HG03045 (cell line): ENCODE measurements at regions not wholly inside any gene's neighbourhood (a gene's known extent, or its start where the extent isn't known, plus 50 kb on each side); places are given as distances from the start of the nearest gene placed in this dataset.

Source experiments
- ATAC-seq: cut with Tn5 transposase; IDR thresholded peaks from one replicate; pipeline ENCODE4 v1.9.1; 2021; ENCODE audit warnings: mild to moderate bottlenecking, moderate library complexity; ENCODE audit not compliant: unreplicated experiment

DNA sequence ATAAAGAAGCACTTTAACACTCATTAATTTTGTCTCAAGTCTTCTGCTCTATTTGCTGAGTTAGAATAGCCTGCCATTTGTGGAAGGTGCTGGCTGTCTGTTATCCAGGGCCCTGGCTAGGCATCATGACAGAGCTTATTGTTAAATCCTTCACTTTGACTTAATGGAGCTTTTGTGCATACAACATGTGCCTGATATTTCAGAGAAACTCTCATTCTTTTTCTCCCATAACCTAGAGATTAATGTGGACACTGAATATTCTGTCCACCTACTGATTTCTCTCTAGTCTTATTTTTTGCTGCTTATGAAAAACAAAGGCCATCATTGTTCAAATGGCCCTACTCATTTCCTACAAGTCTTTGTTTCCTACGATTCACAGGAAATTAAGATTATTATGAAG lies 383.1 kb upstream of the HTR2A start:
- no peak for ATAC-seq

GRCh38 chr13:47277774-47278173 lies 380.9 kb upstream of the HTR2A start:
- no peak for ATAC-seq

DNA sequence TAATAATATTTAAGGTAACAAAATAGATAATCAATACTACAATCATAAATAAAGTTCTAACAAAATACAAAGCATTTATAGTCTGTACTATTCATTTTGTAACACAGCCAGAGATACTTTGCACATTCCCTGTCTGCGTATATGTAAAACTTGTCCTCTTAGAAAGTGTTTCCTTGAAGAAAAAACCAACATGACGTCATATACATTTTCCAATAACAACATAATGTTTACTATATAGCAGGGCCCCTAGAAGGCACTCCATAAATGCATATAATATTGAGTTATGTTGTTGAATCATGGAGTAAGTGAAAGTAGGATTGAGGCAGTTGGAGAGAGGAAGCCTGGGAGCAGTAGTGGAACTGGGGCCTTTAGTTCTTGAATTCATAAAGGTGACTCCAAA lies 371.4 kb upstream of the HTR2A start:
- ATAC-seq = no peak

DNA sequence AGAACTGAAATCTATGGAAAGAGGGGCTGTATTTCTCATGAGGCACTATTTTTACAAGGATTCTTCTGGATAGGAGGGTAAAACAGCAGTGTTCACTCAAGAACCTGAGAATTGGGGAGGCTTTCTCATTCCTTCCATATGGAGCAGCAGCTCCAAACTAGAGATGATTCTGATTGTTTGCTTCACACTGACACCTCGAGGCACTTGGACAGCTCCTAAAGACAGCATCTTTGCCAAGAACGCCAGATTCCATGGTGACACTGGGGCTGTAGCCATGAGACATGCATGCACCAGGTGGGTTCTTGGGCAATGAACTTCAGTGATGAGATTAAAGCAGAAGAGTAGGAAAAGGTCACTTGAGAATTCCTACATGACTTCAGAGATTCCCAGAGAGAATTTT lies 361.5 kb upstream of the HTR2A start:
- no peak for ATAC-seq

DNA sequence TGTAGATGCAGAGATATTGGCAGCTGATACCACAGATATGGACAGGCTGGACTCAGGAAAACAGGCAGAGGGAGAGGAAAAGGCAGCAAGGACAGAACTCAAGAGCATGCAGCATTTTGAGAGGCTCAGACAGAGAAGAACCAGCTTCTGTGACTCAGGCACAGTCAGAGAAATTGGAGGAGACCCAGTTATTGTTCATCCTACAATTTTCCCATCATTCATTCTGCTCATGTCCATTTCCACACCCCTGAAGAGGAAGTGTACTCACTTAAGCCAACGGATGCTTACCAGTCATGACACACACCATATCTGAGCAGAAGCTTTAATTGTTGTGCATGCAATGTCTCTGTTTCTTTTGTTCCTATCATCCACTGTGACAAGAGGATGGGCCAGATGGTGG lies 359.8 kb upstream of the HTR2A start:
- ATAC-seq = no peak

GRCh38 chr13:47252627-47253026 lies 355.8 kb upstream of the HTR2A start:
- ATAC-seq = no peak

DNA sequence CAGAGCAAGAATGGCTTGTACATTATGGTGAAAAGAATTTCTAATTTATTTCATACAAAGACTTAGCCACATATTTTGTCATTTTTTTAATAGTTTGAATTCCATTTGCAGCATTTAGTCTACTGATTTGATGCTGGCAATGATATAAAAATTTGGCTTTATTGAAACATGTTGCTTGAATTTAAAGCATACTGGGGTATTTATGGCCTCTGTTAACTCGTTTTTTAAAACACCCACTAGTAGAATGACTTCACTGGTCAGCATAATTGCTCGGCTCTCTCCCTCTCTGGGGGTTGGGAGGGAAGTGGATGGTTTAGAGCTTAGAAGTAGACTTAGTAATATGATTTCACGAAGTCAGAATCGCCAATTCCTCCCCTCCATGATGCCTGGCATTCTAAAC lies 354.9 kb upstream of the HTR2A start:
- ATAC-seq = no peak

GRCh38 chr13:47250146-47250545 lies 353.3 kb upstream of the HTR2A start:
- ATAC-seq = no peak

DNA sequence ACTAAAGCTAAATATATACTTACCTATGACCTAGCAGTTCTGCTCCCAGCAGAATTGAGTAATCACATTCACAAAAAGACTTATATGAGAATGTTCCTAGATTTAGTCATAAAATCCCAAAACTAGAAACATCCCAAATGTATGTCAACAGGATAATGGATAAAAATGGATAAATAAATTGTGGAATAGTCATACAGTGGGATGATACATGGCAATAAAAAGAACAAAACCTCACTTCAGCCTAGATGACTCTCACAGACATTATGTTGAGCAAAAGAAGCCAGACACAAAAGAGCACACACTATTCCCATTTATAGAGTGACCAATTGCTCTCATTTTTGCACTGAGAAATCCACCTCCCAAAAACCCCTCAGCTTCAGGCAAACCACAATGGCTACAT lies 352.4 kb upstream of the HTR2A start:
- no peak for ATAC-seq

GRCh38 chr13:47241446-47241845 lies 344.6 kb upstream of the HTR2A start:
- ATAC-seq = no peak

DNA sequence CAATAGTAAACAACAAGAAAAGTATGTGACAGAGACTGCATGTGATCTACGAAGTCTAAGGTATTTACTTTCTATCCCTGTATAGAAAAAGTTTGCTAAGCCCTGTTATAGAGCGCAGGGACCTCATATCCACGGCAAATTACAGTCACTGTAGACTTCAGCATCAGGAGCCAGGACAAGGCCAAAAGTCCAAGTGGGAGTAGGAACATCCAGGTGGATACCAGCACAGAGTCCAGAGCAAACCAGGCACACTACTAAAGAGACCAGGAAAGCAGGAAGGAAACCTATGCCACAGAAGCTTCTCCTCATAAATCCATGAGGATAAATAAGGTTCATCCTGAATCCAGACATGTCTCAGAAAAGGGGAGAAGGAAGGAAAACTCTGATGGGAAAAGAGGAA lies 342.2 kb upstream of the HTR2A start:
- no peak for ATAC-seq

GRCh38 chr13:47237571-47237970 lies 340.7 kb upstream of the HTR2A start:
- ATAC-seq = no peak

- ATAC-seq = no peak
Measured at GRCh38 chr13:47233734-47234133, 336.9 kb upstream of the HTR2A start.

DNA sequence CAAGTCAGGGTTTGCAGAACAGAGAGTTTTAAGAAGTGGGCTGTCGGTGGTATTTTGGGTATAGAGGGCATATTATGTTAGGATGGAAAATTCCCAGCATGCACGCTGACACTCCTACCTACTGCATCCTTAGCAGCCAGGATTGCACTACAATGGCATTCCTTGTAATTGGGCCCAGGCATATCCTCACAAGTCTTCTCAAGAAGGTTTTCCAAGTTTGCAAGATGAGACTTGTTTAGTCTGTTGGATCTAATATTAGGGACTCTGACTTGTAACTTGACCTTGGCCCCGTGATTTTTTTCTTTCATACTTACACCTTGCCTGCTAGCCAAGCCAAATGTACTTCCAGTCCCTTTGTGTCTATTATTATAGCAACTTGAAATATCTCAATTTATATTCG lies 335.7 kb upstream of the HTR2A start:
- ATAC-seq = no peak

DNA sequence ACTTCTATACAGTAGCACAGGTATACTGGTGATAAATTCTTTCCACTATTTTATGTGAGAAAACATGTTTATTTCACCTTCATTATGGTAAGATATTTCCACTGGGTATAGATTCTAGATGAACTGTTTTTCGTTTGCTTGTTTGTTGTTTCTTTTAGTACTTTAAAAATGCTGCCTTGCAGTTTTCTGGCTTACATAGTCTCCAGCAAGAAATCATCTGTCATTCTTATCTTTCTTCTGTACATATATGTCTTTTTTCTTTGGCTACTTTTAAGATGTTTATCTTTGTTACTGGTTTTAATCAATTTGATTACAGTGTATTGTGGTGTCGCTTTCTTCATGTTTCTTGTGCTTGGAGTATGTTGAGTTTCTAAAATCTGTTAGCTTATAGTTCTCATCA lies 333.3 kb upstream of the HTR2A start:
- no peak for ATAC-seq

GRCh38 chr13:47226516-47226915 lies 329.7 kb upstream of the HTR2A start:
- ATAC-seq = no peak

DNA sequence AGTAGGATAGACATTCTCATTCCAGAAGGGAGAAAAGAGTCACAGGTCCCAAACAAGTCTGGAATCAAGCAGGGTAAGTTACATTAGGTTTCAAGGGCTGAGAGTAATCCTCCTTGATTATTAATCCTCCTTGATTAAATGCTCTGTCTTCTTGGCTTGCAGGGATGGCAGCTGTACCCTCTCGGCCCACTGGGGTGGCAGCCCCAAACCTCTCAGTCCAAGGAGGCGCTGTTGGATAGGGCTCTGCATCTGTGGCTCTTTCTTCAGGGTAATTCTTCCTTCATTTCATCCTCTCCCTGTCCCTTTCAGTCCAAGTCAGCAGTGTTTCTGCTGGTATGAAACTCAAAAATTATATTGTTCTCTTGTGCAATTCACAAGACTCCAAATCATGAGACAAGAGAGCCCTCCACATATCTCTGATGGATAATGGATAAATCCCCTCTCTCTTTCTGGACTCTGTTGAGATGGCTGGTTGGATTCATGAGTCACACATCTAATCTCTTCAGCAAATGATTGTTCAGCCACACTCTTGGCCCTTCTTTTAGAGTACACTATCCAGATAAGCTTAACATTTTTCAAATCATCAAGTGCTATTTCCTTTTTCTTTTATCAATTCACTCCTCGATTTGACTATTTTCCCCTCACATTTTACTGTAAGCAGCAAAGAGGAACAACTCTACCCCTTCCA lies 323.7 kb upstream of the HTR2A start:
- no peak for ATAC-seq

DNA sequence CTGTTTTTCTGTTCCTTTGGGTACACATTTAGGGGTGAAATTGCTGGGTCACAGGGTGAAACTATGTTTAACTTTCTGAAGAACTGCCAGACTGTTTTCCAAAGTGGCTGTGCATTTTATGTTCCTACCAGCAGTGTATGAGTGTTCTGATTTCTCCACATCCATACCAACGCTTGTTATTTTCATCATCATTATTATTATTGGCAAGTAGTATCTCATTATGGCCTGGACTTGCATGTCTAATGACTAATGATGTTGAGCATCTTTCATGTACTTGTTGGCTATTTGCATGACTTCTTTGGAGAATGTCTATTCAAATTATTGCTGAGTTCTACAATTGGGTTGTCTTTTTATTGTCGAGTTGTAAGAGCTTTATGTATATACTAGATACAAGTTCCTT lies 321.8 kb upstream of the HTR2A start:
- ATAC-seq = no peak

GRCh38 chr13:47216176-47216822 lies 319.4 kb upstream of the HTR2A start:
- ATAC-seq = no peak

DNA sequence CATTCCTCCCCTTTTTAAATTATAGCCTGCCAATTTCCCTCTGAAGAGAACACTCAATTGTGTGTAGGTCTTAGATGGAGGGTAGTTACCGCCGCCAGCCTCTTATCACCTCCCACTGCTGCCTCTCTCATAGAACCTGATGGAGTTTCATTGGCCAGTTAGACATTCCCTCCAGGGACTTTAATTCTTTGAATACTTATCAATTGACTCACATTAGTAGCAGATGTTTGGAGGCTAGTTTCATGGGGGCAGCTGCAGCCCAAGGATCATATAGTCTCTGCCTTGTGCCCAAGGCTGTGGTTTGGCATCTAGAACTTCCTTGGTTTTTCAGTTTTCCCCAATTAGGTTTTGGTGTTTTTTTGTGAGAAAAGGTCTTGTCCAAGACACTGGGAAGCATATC lies 318.9 kb upstream of the HTR2A start:
- ATAC-seq = no peak

GRCh38 chr13:47213047-47213446 lies 316.2 kb upstream of the HTR2A start:
- ATAC-seq = no peak

DNA sequence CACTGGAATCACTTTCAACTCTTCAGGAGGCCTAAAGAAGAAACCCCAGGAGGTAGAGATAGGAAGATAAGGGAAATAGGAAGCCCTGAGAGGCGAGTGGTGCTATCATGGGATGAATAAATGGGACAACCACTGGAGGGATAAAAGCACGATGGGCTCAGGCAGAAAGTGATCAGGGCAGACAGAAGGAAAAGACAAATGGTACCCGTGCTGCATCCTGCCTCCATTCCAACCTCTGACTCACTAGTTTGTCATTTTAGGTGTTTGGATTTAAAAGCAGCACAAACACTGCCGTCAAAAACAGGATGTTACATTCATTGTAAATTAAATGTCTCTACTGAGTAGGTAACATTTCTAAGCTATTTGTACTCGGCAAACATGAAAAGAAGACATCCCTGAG lies 314.3 kb upstream of the HTR2A start:
- no peak for ATAC-seq

DNA sequence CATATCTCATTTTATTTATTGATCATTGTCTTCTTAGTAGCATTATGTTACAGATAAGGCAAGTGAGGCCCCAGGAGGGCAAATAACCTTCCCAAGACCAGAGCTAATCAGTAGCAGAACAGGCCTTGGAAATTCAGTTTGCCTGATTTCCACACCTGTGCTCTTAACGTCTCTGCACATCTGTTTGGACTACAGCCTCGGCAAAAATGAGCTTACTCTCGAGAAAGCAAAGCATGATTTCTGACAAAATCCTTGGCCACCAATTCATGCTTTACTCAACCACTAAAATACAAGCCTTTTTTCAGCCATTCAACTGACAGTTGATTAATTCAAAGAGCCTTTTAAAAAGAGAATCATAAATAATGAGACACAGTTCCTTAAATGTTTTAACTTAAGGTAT lies 309.3 kb upstream of the HTR2A start:
- no peak for ATAC-seq
